ENCODE measurements at regions not wholly inside any gene's neighbourhood (a gene's known extent, or its start where the extent isn't known, plus 50 kb on each side); places are given as distances from the start of the nearest gene placed in this dataset.

- FAIRE-seq (no peak), DNase-seq (ENCODE audit: extremely low spot score, insufficient read length, low read depth) (no peak)
Observed at GRCh38 chr2:239711911-239712570, 311.2 kb upstream of the HDAC4 start.

DNA sequence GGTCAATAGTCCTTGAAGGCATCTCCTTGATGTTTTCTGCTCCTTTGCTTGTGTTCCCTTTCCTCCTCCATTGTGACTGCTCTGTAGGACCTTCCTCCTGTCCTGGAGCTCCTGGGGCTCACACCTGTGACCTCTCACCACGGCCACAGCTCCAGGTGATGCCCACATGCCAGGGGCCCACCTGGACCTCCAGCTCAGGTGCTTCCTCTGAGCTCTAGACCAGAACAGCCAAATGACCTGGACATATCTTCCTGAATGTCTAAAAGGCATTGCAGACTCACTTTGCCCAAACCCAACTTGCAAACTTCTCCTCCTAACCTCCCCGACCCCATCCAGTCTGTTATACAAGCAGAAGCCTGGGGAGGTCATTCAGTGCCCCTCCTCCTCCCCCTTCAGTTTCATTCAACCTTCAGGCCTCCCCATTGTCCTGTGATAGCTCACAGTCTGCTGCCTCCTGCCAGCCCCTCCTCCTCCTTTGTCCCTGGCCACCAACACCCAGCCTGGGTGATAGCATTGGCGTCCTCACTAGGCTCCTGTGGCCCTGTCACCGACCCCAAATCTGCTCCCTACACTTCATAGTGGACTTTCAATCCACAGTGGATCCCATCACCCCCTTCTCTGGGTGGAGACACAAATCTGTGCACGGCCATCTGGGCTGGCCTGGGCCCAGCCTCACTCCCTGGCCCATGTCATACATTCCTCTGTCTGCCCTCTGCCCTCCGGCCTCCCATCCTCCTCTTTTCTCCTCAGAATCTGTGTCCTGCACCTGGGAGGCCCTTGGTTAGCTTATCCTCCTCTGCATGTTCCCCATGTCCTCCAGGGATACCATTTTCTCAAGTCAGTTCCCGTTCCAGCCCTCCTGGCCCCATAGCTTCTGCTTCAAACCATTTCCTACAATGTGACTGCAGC is 310.4 kb upstream of the HDAC4 start:
- no peak for DNase-seq (ENCODE audit: extremely low spot score, insufficient read length, low read depth)
- FAIRE-seq: no peak

GRCh38 chr2:239706367-239706766 is 305.5 kb upstream of the HDAC4 start:
- DNase-seq (ENCODE audit: extremely low spot score, insufficient read length, low read depth): no peak
- no peak for FAIRE-seq

GRCh38 chr2:239704737-239705136 is 303.9 kb upstream of the HDAC4 start:
- DNase-seq (ENCODE audit: extremely low spot score, insufficient read length, low read depth): no peak
- FAIRE-seq: no peak

DNA sequence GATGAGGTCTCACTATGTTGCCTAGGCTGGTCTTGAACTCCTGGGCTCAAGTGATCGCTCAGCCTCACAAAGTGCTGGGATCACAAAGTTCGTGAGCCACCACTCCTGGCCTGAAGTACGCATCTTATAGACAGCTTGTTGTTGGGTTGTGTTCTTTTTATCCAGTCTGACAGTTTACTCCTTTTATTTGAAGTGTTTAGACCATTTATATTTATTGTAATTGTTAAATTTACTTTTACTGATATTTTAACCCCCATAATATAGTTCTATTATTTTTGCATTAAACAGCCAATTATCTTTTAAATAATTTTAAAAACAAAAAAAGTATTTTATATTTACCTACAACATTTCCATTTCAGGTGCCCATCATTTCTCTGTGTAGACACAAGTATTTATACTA is 303.0 kb upstream of the HDAC4 start:
- DNase-seq (ENCODE audit: extremely low spot score, insufficient read length, low read depth) (no peak), FAIRE-seq (no peak)

- DNase-seq (ENCODE audit: extremely low spot score, insufficient read length, low read depth) (no peak), FAIRE-seq (no peak)
Observed at GRCh38 chr2:239700686-239701345, 300.0 kb upstream of the HDAC4 start.

- DNase-seq (ENCODE audit: extremely low spot score, insufficient read length, low read depth) (no peak), FAIRE-seq (no peak)
Observed at GRCh38 chr2:239697399-239698164, 296.8 kb upstream of the HDAC4 start.

DNA sequence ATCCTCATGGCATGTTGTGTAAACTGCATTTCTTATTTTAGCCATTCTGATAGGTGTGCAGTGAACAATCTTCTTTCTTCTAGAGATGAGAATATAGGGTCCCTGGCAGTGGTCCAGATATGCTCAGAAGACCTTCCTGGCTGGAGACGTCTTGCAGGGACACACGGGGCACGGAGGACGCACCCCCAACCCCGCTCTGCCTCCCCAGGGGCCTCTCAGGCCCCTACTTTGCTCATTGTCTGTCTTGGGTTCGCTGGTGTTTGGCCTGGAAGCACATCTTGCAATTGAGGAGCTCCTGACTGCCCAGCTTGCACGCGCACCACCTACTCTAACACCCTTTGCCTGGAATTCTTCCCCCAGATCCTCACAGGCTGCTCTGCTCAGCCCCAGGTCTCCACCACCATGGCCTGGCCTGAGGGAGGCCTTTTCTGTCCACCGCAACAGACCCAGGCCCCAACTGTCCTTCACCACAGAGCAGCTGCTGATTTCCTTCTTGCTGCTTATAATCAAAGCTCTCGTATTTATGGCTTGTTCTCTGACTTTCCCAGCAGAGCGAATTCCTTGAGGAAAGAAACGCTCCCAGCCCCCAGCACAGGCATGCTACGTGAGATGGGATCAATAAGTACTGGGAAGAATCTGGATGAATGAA is 295.9 kb upstream of the HDAC4 start:
- no peak for FAIRE-seq
- no peak for DNase-seq (ENCODE audit: extremely low spot score, insufficient read length, low read depth)

DNA sequence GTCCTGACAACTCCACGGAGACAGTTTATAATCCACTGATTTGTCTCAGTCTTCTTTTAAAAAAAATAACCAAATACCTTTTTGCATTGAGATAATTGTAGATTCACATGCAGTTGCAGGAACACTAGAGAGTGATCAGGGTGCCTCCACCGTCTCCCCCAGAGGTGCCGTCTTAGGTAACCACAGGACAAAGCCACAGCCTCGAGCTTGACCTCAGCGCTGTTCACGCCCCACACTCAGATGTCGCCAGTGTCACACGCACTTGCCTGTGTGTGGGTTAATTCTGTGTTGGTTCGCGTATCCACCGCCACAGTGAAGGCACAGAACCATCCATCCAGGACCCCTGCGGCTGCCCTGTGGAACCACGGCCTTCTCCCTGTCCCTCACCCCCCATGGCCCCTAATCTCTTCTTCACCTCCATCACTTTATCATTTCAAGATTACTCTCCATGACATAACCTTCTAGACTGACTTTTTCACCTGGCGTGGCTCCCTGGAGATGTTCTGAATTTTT is 295.0 kb upstream of the HDAC4 start:
- FAIRE-seq: no peak
- DNase-seq (ENCODE audit: extremely low spot score, insufficient read length, low read depth): no peak

DNA sequence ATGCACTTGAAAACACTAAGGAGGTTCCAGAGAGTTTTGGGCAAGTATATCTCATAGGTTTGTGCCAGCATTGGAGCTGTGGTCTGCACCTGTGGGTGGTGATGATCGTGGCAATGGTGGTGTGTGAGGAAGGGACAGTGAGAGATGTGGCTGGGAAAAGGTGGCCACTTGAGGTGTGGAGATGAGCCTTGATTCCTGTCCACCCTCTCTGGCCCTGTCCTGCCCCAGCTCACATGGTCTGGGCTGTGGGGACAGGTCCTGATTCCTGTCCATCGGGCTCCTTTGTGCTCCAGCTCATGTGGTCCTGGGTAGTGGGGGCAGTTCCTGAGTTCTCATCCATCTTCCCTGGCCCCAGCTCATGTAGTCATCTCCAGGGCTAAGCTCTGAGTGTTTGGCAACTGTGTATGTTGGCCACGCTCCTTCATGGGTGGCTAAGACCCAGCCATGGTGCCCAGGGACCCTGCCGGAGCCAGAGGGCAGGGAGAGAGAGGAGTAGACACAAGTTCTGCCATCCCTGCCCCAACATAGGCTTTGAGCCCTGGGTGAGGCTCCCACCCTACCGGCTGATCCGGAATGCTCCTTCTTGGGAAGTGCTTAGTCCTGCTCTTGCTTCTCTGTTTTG is 294.4 kb upstream of the HDAC4 start:
- FAIRE-seq (no peak), DNase-seq (ENCODE audit: extremely low spot score, insufficient read length, low read depth) (no peak)

DNA sequence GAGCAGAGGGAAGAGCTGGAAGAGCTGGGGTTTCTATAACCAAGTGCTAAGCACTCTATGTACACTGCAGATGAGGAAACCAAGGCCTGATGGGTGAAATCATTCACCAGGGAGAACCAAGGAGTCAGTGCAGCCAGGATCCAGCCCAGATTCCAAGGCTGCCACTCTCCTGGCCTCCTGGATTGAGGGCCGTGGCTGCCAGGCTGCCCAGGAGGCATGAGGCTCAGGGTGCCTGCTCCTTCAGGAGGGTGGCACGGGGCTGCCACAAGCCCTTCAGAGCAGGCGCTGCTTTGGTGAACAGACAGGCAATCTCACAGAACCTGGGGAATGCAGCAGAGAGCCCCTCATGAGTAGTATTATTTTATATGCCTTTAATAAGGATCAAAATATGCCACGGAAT is 293.7 kb upstream of the HDAC4 start:
- DNase-seq (ENCODE audit: extremely low spot score, insufficient read length, low read depth): no peak
- FAIRE-seq: no peak

- DNase-seq (ENCODE audit: extremely low spot score, insufficient read length, low read depth): no peak
- no peak for FAIRE-seq
Observed at GRCh38 chr2:239693761-239694415, 293.1 kb upstream of the HDAC4 start.

DNA sequence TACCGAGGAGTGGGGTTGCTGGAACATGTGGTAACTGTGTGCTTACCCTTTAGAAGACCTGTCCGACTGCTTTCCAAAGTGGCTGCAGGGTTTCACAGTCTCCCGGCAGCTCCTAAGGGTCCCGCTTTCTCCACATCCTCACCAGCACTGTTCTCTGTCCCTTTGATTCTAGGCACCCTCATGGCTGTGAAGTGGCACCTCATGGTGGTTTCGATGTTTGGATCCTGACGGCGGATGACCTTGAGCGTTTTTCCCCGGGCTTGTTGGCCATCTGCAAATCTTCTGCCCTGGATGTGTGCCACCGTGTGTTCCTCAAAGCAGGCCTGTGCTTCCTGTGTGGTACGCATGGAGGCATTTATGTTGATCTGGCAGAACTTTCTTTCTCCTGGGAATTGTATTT is 292.5 kb upstream of the HDAC4 start:
- no peak for FAIRE-seq

GRCh38 chr2:239692919-239693318 is 292.1 kb upstream of the HDAC4 start:
- DNase-seq (ENCODE audit: extremely low spot score, insufficient read length, low read depth): no peak
- FAIRE-seq: no peak

More for the DNA sequence above, 292.5 kb upstream of the HDAC4 start:
- no peak for DNase-seq (ENCODE audit: extremely low spot score, insufficient read length, low read depth)

- FAIRE-seq (no peak), DNase-seq (ENCODE audit: extremely low spot score, insufficient read length, low read depth) (no peak)
Observed at GRCh38 chr2:239692362-239692851, 291.6 kb upstream of the HDAC4 start.

DNA sequence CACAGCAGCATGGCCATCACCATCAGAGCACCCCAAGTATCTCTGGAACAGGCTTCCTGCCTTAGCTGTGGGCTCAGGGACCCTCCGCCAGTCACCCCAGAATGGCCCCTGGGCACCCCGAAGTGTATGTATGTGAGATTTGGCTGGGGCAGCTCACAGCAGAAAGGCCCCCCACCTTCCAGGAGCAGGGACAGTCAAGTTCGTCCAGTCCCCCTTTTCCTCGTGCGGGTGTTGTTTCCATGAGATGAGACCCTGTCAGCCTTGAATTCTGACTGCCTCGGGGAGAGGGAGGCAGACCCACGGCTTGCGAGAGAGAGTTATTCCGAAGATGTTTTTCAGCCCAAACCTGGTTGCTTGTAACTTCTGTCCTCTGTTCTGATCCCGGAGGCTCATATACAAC is 290.9 kb upstream of the HDAC4 start:
- DNase-seq (ENCODE audit: extremely low spot score, insufficient read length, low read depth) (no peak), FAIRE-seq (no peak)

GRCh38 chr2:239690651-239691631 is 290.1 kb upstream of the HDAC4 start:
- no peak for FAIRE-seq
- no peak for DNase-seq (ENCODE audit: extremely low spot score, insufficient read length, low read depth)
